ENCODE measurements at regions not wholly inside any gene's neighbourhood (a gene's known extent, or its start where the extent isn't known, plus 50 kb on each side); places are given as distances from the start of the nearest gene placed in this dataset.

DNA sequence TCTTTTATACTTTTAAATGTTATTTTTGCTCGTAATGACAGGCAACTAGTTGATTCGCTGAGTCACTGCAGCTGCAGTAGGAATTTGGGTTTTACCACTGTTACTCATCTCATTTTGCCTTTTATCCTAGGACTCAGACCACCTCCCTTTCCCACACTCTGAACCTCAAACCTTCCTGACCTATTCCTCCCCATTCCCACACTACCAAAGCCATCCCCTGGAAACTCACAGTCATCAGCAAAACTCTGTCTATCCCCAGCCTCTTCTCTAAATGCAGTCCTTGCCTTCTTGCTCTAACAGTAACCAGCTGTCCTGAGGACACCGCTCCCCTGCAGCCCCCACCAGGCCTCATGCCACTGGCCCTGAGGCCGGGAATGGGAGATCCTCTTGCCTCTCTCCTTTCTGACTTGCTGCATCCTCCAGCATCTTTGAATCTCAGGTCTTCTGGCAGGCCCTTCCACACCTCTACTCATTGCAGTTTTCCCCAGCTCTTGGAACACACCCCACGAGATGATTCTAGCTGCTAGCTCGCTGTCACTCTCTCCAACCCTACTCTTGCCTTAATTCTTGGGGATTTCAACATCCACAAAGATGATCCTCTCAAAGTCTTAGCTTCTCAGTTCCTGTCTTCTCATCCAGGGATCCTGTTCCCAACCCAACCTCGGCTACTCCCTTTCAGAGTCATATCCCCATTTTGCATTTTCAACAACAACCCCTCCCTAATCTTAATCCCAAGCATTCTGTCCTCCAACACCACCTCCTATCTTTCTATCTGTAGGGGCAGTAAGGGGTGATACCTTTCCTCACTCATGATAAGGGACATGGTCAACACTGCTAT is 55.9 kb upstream of the C3orf80 start:
- TF ChIP-seq, protein P1, sequence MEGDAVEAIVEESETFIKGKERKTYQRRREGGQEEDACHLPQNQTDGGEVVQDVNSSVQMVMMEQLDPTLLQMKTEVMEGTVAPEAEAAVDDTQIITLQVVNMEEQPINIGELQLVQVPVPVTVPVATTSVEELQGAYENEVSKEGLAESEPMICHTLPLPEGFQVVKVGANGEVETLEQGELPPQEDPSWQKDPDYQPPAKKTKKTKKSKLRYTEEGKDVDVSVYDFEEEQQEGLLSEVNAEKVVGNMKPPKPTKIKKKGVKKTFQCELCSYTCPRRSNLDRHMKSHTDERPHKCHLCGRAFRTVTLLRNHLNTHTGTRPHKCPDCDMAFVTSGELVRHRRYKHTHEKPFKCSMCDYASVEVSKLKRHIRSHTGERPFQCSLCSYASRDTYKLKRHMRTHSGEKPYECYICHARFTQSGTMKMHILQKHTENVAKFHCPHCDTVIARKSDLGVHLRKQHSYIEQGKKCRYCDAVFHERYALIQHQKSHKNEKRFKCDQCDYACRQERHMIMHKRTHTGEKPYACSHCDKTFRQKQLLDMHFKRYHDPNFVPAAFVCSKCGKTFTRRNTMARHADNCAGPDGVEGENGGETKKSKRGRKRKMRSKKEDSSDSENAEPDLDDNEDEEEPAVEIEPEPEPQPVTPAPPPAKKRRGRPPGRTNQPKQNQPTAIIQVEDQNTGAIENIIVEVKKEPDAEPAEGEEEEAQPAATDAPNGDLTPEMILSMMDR (IDR thresholded peaks at IDR 0.05; ENCODE audit: insufficient read depth, low read depth, low read length): no peak
- peak; percentile 92 for DNase-seq (ENCODE audit: low read depth)

GRCh38 chr3:160170409-160171370 is 54.5 kb upstream of the C3orf80 start:
- H3K4me3 ChIP-seq (ENCODE audit: low read depth, low read length): no peak overlapping the region
- DNase-seq (ENCODE audit: low read depth): no peak
- TF ChIP-seq, protein P1 (IDR thresholded peaks at IDR 0.05; ENCODE audit: insufficient read depth, low read depth, low read length): no peak

More for the DNA sequence above, 55.9 kb upstream of the C3orf80 start:
- H3K4me3 ChIP-seq (ENCODE audit: low read depth, low read length): no peak overlapping the region

DNA sequence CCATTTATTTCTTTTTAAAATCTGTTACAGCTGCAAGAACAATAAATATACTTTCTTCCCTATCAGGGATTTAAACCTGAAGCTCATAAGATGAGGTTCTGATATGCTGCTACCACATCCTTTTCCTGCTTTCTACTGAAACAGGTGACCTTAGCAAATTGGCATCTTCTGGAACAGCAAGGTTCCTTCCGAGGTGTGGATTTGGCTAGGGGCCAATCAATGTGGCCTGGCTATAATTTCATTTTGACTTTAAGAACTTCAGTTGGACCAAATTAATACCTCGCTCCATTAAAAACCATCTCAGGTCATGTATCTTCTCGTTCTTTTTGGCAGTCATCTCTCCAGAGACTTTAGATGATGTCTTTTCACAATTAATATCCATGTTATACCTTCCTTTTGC is 53.4 kb upstream of the C3orf80 start:
- DNase-seq (ENCODE audit: low read depth): no peak
- no peak overlapping the region for H3K4me3 ChIP-seq (ENCODE audit: low read depth, low read length)
- TF ChIP-seq, protein P1 (IDR thresholded peaks at IDR 0.05; ENCODE audit: insufficient read depth, low read depth, low read length): no peak

DNA sequence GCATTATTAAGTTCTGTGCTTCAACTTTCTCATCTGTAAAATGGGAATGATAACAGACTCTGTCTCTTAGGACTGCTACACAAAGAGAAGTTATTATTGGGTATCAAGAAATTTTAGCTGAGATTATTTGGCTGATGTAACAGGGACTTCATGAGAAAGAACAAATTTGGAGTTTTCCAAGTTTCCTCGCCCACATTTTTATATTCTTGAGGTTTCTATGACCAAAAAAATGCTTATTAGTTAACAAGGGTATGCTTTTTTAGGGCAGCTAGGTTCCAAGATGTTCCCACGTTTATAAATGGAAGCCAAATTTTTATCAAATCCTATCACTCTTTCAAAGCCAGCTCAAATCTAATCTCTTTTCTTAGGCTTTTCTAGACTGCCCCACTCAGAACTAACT is 50.6 kb upstream of the C3orf80 start:
- no peak overlapping the region for H3K4me3 ChIP-seq (ENCODE audit: low read depth, low read length)
- DNase-seq (ENCODE audit: low read depth): no peak
- TF ChIP-seq, protein P1 (IDR thresholded peaks at IDR 0.05; ENCODE audit: insufficient read depth, low read depth, low read length): no peak
